ENCODE measurements at regions not wholly inside any gene's neighbourhood (a gene's known extent, or its start where the extent isn't known, plus 50 kb on each side); places are given as distances from the start of the nearest gene placed in this dataset.

DNA sequence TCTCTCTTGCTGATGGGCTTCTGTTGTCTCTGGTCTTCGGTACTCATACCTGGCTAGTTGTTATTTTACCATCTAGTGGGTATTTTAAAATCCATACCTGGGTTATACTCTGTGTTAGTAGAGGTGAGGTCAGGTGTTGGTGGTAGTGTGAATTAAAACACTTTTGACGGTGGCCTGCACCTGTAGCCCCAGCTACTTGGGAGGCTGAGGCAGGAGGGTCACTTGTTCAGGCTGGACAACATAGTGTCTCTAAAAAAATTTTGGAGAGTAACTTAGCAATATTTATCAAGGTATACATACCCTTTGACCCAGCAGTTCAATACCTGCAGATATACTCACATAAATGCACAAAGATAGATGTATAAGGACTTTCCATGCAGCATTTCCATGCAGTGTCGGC, 55.4 kb downstream of the GSX1 start:
- no peaks in the 10 kb centered on the region for H3K36me3 Mint-ChIP-seq (ENCODE audit: insufficient read depth in 1 of 3, low read depth in 3 of 3)
- Histone ChIP-seq H4K5ac (ENCODE audit: insufficient read length, low read depth, low read length) (no peak overlapping the region), H3K14ac (ENCODE audit: insufficient read depth, low read length) (no peak overlapping the region), H4K8ac (replicated peaks; ENCODE audit: insufficient read length, low read depth, low read length) (no peak overlapping the region), H4K91ac (ENCODE audit: insufficient read length, low read depth, low read length) (no peak overlapping the region), H3K4ac (ENCODE audit: low read depth, low read length) (no peak overlapping the region), H3K79me1 (ENCODE audit: insufficient read depth, low read depth, low read length, poor library complexity, severe bottlenecking) (no peaks in the 10 kb centered on the region), H3K18ac (ENCODE audit: insufficient read length, low read depth, low read length) (no peak overlapping the region), H3K27me3 (ENCODE audit: insufficient read depth, low read length) (no peaks in the 10 kb centered on the region), H2BK20ac (ENCODE audit: low read depth, low read length, poor library complexity, severe bottlenecking) (no peak overlapping the region), H4K20me1 (ENCODE audit: control insufficient read depth, insufficient read depth, insufficient read length) (no peaks in the 10 kb centered on the region), H3K4me1 (ENCODE audit: insufficient read depth, low read length) (no peaks in the 10 kb centered on the region), H2BK15ac (ENCODE audit: low read depth, low read length) (no peak overlapping the region), H3K9me3 (ENCODE audit: control insufficient read depth, low read depth, low read length) (no peaks in the 10 kb centered on the region), H3K23me2 (ENCODE audit: insufficient read length, low read depth, low read length, poor library complexity, severe bottlenecking) (no peaks in the 10 kb centered on the region), H3K9ac (ENCODE audit: extremely low read depth, insufficient read length, low read length) (no peak overlapping the region), H2AK5ac (ENCODE audit: insufficient read length, low read length) (no peak overlapping the region), H3T11ph (ENCODE audit: low read length) (no peak overlapping the region), H3K4me2 (ENCODE audit: insufficient read depth, insufficient read length, low read length) (no peak overlapping the region), H3K27ac (ENCODE audit: insufficient read length, low read depth, low read length) (no peak overlapping the region), H2BK12ac (ENCODE audit: insufficient read length, low read depth, low read length) (no peak overlapping the region), H3K23ac (ENCODE audit: insufficient read length, low read depth, low read length) (no peak overlapping the region), H2AFZ (ENCODE audit: low read length) (no peak overlapping the region), H3K56ac (ENCODE audit: insufficient read length, low read depth, low read length) (no peak overlapping the region), H2BK5ac (ENCODE audit: insufficient read length, low read length) (no peak overlapping the region), H2BK120ac (ENCODE audit: low read depth, low read length, poor library complexity, severe bottlenecking) (no peak overlapping the region), H3K79me2 (ENCODE audit: insufficient read depth, low read length) (no peaks in the 10 kb centered on the region)
- TF ChIP-seq, protein P1, sequence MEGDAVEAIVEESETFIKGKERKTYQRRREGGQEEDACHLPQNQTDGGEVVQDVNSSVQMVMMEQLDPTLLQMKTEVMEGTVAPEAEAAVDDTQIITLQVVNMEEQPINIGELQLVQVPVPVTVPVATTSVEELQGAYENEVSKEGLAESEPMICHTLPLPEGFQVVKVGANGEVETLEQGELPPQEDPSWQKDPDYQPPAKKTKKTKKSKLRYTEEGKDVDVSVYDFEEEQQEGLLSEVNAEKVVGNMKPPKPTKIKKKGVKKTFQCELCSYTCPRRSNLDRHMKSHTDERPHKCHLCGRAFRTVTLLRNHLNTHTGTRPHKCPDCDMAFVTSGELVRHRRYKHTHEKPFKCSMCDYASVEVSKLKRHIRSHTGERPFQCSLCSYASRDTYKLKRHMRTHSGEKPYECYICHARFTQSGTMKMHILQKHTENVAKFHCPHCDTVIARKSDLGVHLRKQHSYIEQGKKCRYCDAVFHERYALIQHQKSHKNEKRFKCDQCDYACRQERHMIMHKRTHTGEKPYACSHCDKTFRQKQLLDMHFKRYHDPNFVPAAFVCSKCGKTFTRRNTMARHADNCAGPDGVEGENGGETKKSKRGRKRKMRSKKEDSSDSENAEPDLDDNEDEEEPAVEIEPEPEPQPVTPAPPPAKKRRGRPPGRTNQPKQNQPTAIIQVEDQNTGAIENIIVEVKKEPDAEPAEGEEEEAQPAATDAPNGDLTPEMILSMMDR (conservative IDR thresholded peaks at IDR 0.05) = no peak
- no peak for DNase-seq
- peaks cover 0 to under 1% of the 10 kb centered on the region in 2 experiments; a peak in 1 of 4 replicates for H3K4me1 Mint-ChIP-seq
- H3K4me3 Mint-ChIP-seq = no peak overlapping the region
- WGBS (ENCODE audit: extremely low coverage, insufficient read length, low lambda C conversion rate) = no CpG with 5 or more reads among the region's 3 CpGs
- H3K27ac Mint-ChIP-seq = no peak overlapping the region
- H3K27me3 Mint-ChIP-seq (ENCODE audit: low read depth) = peaks cover 89% of the 10 kb centered on the region
- no peaks in the 10 kb centered on the region; a peak in 1 of 5 replicates for H3K9me3 Mint-ChIP-seq

All from H9 (cell line).